ENCODE measurements at regions not wholly inside any gene's neighbourhood (a gene's known extent, or its start where the extent isn't known, plus 50 kb on each side); places are given as distances from the start of the nearest gene placed in this dataset.

DNA sequence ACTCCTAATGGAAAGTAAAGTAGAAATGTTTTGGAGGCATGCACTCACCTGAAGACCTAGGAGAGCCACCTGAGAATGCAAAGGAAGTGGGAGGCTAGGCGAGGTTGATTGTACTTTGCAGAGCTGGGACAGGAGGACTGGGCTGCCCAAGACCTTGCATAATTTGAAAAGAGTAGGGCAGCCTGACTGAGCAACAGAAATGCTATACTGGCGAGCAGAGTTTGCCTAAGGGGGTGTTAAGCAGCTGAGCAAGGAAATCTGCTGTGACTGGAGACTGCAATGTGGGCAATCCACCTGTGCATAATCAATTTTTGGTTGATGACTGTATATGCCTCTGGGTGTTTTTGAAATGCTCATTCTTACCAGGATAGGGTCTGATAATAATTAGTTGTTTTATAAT, 834.1 kb downstream of the TRHDE start:
- WGBS (ENCODE audit: missing lambda C conversion rate) = 2% methylated on average over 2 of the region's 2 CpGs
- H3K9me3 ChIP-seq = no peaks in the 10 kb centered on the region; the same call in 2 of the 3 replicates
- no peak for ATAC-seq
- no peak for TF ChIP-seq HOXA7 (CRISPR knock-in tag; IDR thresholded peaks at IDR 0.05)
- TF ChIP-seq JUNB (IDR thresholded peaks at IDR 0.05) = no peak
- no peak for TF ChIP-seq TP53 (CRISPR knock-in tag; IDR thresholded peaks at IDR 0.05)
- TF ChIP-seq CEBPB (IDR thresholded peaks at IDR 0.05) = no peak
- TF ChIP-seq, protein P1, sequence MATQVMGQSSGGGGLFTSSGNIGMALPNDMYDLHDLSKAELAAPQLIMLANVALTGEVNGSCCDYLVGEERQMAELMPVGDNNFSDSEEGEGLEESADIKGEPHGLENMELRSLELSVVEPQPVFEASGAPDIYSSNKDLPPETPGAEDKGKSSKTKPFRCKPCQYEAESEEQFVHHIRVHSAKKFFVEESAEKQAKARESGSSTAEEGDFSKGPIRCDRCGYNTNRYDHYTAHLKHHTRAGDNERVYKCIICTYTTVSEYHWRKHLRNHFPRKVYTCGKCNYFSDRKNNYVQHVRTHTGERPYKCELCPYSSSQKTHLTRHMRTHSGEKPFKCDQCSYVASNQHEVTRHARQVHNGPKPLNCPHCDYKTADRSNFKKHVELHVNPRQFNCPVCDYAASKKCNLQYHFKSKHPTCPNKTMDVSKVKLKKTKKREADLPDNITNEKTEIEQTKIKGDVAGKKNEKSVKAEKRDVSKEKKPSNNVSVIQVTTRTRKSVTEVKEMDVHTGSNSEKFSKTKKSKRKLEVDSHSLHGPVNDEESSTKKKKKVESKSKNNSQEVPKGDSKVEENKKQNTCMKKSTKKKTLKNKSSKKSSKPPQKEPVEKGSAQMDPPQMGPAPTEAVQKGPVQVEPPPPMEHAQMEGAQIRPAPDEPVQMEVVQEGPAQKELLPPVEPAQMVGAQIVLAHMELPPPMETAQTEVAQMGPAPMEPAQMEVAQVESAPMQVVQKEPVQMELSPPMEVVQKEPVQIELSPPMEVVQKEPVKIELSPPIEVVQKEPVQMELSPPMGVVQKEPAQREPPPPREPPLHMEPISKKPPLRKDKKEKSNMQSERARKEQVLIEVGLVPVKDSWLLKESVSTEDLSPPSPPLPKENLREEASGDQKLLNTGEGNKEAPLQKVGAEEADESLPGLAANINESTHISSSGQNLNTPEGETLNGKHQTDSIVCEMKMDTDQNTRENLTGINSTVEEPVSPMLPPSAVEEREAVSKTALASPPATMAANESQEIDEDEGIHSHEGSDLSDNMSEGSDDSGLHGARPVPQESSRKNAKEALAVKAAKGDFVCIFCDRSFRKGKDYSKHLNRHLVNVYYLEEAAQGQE (IDR thresholded peaks at IDR 0.05) = no peak
- no peak for TF ChIP-seq KDM5A (IDR thresholded peaks at IDR 0.05)
- no peak for TF ChIP-seq EHF (CRISPR knock-in tag; IDR thresholded peaks at IDR 0.05)
- TF ChIP-seq RNF2 (IDR thresholded peaks at IDR 0.05; ENCODE audit: borderline replicate concordance, low read depth) = no peak
- TF ChIP-seq, protein P2, sequence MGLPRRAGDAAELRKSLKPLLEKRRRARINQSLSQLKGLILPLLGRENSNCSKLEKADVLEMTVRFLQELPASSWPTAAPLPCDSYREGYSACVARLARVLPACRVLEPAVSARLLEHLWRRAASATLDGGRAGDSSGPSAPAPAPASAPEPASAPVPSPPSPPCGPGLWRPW (IDR thresholded peaks at IDR 0.05) = no peak
- H3K4me1 ChIP-seq = no peaks in the 10 kb centered on the region
- no peak for FAIRE-seq
- H3K4me3 ChIP-seq = no peak overlapping the region
- POLR2A ChIA-PET = no interaction called here
- DNase-seq (ENCODE audit: low read depth in 1 of 2, low spot score in 1 of 2) = no peak
- no peak overlapping the region for H3K4me2 ChIP-seq
- no peak overlapping the region for H3K27ac ChIP-seq
- CTCF ChIA-PET = interaction anchor here (1.0 kb wide), 1 partner anchor 11 kb away, joined by 3 read pairs; no protein-coding TSS in a partner anchor

DNA sequence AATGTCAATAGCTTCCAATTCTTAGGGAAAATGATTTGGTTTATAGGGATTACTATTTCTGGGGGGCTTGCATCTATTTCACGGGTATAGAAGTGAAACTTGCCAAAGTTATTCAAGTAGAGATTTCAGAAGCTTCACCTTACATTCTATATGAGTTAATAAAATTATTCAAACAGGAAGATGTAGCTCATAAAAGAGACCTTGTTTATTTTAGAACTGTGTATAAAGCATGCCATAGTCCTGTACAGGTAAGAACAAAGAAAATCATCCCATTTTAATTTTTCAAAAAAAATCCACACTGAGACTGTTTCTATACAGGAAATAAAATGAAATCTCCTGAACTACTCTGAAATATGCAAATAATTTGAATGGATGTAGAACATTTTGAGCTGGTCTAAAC, 834.7 kb downstream of the TRHDE start:
- ATAC-seq (no peak), DNase-seq (ENCODE audit: low read depth in 1 of 2, low spot score in 1 of 2) (no peak), FAIRE-seq (no peak)
- ChIA-PET CTCF (interaction anchor here (1.0 kb wide), 1 partner anchor 11 kb away, joined by 3 read pairs; no protein-coding TSS in a partner anchor), POLR2A (no interaction called here)
- Histone ChIP-seq H3K27ac (no peak overlapping the region), H3K4me1 (no peaks in the 10 kb centered on the region), H3K9me3 (no peaks in the 10 kb centered on the region; the same call in 2 of the 3 replicates), H3K4me2 (no peak overlapping the region), H3K4me3 (no peak overlapping the region)
- no peak for TF ChIP-seq HOXB13 (CRISPR knock-in tag; IDR thresholded peaks at IDR 0.05; ENCODE audit: low read depth)
- WGBS (ENCODE audit: missing lambda C conversion rate) = 0% methylated on average over 1 of the region's 1 CpG

DNA sequence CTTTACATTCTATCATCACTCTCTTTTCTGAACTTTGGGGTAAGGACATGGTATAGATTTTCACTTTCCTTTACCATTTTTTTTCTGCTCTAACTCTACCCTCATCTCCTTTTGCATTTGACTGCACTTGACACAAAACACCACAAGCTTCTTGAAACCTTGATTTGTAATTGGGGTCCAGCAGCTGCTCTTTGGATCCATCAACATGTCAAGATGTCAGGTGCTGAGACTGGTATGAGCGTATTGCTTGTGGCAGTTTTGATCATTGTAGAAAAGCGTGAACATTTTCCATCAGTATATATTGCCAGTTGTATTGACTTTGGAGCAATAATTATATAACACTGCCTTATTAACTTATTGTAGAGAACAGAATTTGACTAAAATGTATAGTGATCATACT, 838.6 kb downstream of the TRHDE start:
- no peak for DNase-seq (ENCODE audit: low read depth in 1 of 2, low spot score in 1 of 2)
- CTCF ChIA-PET = no interaction called here
- H3K4me1 ChIP-seq = no peaks in the 10 kb centered on the region
- WGBS (ENCODE audit: missing lambda C conversion rate) = 9% methylated on average over 2 of the region's 2 CpGs
- no peak overlapping the region for H3K27ac ChIP-seq
- H3K4me3 ChIP-seq = no peak overlapping the region
- FAIRE-seq = no peak
- no peak for ATAC-seq
- no peaks in the 10 kb centered on the region; the same call in 2 of the 3 replicates for H3K9me3 ChIP-seq
- TF ChIP-seq ESRRA (IDR thresholded peaks at IDR 0.05; ENCODE audit: borderline replicate concordance, low read length) (no peak), HEYL (CRISPR knock-in tag; IDR thresholded peaks at IDR 0.05) (no peak)
- TF ChIP-seq, protein P3, sequence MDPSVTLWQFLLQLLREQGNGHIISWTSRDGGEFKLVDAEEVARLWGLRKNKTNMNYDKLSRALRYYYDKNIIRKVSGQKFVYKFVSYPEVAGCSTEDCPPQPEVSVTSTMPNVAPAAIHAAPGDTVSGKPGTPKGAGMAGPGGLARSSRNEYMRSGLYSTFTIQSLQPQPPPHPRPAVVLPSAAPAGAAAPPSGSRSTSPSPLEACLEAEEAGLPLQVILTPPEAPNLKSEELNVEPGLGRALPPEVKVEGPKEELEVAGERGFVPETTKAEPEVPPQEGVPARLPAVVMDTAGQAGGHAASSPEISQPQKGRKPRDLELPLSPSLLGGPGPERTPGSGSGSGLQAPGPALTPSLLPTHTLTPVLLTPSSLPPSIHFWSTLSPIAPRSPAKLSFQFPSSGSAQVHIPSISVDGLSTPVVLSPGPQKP (IDR thresholded peaks at IDR 0.05; ENCODE audit: low read depth, low read length) = no peak
- no peak overlapping the region for H3K4me2 ChIP-seq
- POLR2A ChIA-PET = no interaction called here

DNA sequence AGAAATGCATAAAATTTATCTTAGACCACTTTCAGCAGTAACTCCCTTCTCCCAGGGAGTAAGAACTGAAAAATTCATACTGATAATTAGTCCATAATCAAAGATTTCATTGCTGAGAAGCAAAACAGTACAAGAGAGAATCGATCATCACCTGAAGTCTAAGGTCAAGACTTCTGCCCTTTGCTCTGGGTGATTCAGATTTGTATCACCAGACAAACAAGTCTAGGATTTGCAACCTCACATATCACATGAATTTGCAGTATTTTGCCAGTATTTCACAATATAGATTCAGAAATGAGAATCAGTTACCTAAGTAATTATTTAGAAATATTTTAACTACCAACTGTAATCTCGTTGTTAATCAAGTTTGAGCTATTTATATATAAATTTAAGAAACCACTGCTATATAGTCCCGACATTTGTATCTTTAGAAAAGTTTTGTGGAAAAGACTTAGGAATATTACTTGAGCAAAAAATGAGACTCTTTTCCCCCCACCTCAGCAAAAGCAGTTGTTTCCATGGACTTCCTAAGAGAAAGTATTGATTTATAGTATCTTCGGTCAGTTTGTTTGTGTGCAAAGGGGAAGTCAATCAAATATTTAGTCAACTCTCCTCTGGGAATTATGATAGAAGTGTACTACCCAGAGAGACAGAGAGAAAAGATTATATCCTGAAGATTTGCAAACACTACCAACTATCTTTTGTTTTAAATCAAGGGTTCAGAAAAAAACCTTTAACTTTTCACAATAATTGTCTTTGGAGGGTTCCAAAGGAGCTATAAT, 840.1 kb downstream of the TRHDE start:
- H3K4me3 ChIP-seq = no peak overlapping the region
- DNase-seq (ENCODE audit: low read depth in 1 of 2, low spot score in 1 of 2) = no peak
- no peak for FAIRE-seq
- WGBS (ENCODE audit: missing lambda C conversion rate) = 3% methylated on average over 4 of the region's 4 CpGs
- POLR2A ChIA-PET = no interaction called here
- H3K4me2 ChIP-seq = no peak overlapping the region
- no peak for ATAC-seq
- H3K27ac ChIP-seq = no peak overlapping the region
- CTCF ChIA-PET = no interaction called here
- H3K4me1 ChIP-seq = no peaks in the 10 kb centered on the region
- no peaks in the 10 kb centered on the region; the same call in 2 of the 3 replicates for H3K9me3 ChIP-seq
- TF ChIP-seq, protein P4, sequence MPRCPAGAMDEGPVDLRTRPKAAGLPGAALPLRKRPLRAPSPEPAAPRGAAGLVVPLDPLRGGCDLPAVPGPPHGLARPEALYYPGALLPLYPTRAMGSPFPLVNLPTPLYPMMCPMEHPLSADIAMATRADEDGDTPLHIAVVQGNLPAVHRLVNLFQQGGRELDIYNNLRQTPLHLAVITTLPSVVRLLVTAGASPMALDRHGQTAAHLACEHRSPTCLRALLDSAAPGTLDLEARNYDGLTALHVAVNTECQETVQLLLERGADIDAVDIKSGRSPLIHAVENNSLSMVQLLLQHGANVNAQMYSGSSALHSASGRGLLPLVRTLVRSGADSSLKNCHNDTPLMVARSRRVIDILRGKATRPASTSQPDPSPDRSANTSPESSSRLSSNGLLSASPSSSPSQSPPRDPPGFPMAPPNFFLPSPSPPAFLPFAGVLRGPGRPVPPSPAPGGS (IDR thresholded peaks at IDR 0.05) = no peak
- no peak for TF ChIP-seq MAFK (IDR thresholded peaks at IDR 0.05; ENCODE audit: partially characterized antibody)
- TF ChIP-seq FOSL2 (IDR thresholded peaks at IDR 0.05) = no peak
- no peak for TF ChIP-seq FOSL2 (CRISPR knock-in tag; IDR thresholded peaks at IDR 0.05)
- no peak for TF ChIP-seq CBX2 (IDR thresholded peaks at IDR 0.05; ENCODE audit: borderline replicate concordance, low read depth)
- TF ChIP-seq PHF8 (IDR thresholded peaks at IDR 0.05; ENCODE audit: borderline replicate concordance, low read depth) = no peak
- no peak for TF ChIP-seq ZC3H11A (IDR thresholded peaks at IDR 0.05)
- TF ChIP-seq RAD21 (conservative IDR thresholded peaks at IDR 0.05 in 1 of 2, IDR thresholded peaks at IDR 0.05 in 1 of 2) = no peak
- no peak for TF ChIP-seq ESRRA (IDR thresholded peaks at IDR 0.05; ENCODE audit: borderline replicate concordance, low read length)
- TF ChIP-seq POLR2A (IDR thresholded peaks at IDR 0.05; ENCODE audit: low read length) = no peak
- TF ChIP-seq HOXB5 (CRISPR knock-in tag; IDR thresholded peaks at IDR 0.05) = no peak
- TF ChIP-seq JUN (IDR thresholded peaks at IDR 0.05) = no peak
- no peak for TF ChIP-seq RNF2 (IDR thresholded peaks at IDR 0.05; ENCODE audit: borderline replicate concordance, low read depth)

All from A549 (cell line).